ENCODE measurements at regions not wholly inside any gene's neighbourhood (a gene's known extent, or its start where the extent isn't known, plus 50 kb on each side); places are given as distances from the start of the nearest gene placed in this dataset.
A peak's percentile ranks its signal among the peaks of the same experiment; 100 is the strongest.
"Not testable (repeated sequence)": the region's sequence is repeated elsewhere in the genome, so short reads cannot be mapped to it uniquely, and the experiment has no call there.

- not testable (repeated sequence) for DNase-seq
Observed at GRCh38 chr2:64252251-64252978, 108.2 kb upstream of the PELI1 start.

- not testable (repeated sequence) for DNase-seq
Observed at GRCh38 chr2:64253421-64253820, 109.2 kb upstream of the PELI1 start.

- DNase-seq, result no peak
Observed at GRCh38 chr2:64258566-64258965, 114.3 kb upstream of the PELI1 start.

GRCh38 chr2:64259312-64259711 is 115.1 kb upstream of the PELI1 start:
- no peak for DNase-seq

GRCh38 chr2:64260093-64260803 is 116.0 kb upstream of the PELI1 start:
- no peak for DNase-seq

- peak; percentile 60 for DNase-seq
Observed at GRCh38 chr2:64260817-64261216, 116.6 kb upstream of the PELI1 start.

GRCh38 chr2:64262071-64262470 is 117.9 kb upstream of the PELI1 start:
- no peak for DNase-seq

GRCh38 chr2:64262816-64263215 is 118.6 kb upstream of the PELI1 start:
- DNase-seq, result no peak

GRCh38 chr2:64263315-64263714 is 119.1 kb upstream of the PELI1 start:
- peak; percentile 48 for DNase-seq

GRCh38 chr2:64267699-64268098 is 123.5 kb upstream of the PELI1 start:
- peak; percentile 72 for DNase-seq

GRCh38 chr2:64268330-64269048 is 124.3 kb upstream of the PELI1 start:
- no peak for DNase-seq

- no peak for DNase-seq
Observed at GRCh38 chr2:64273524-64274398, 129.5 kb upstream of the PELI1 start.

- no peak for DNase-seq
Observed at GRCh38 chr2:64274399-64275173, 130.4 kb upstream of the PELI1 start.

GRCh38 chr2:64275174-64275466 is 130.9 kb upstream of the PELI1 start:
- no peak for DNase-seq

- no peak for DNase-seq
Observed at GRCh38 chr2:64276417-64277095, 132.3 kb upstream of the PELI1 start.

- DNase-seq, result no peak
Observed at GRCh38 chr2:64277101-64277849, 133.1 kb upstream of the PELI1 start.

- not testable (repeated sequence) for DNase-seq
Observed at GRCh38 chr2:64280812-64281211, 136.6 kb upstream of the PELI1 start.

- DNase-seq, result no peak
Observed at GRCh38 chr2:64283006-64283570, 138.9 kb upstream of the PELI1 start.

- no peak for DNase-seq
Observed at GRCh38 chr2:64283641-64284361, 139.6 kb upstream of the PELI1 start.

GRCh38 chr2:64284751-64285150 is 140.5 kb upstream of the PELI1 start:
- DNase-seq, result no peak
